HepG2 (cell line): ENCODE measurements at regions not wholly inside any gene's neighbourhood (a gene's known extent, or its start where the extent isn't known, plus 50 kb on each side); places are given as distances from the start of the nearest gene placed in this dataset.

Experiments used
- GLMP ChIP-seq: sonication (generic); formaldehyde crosslinking; IDR thresholded peaks from 2 replicates; pipeline ENCODE4 v1.9.0; 2021; ENCODE audit warnings: missing genetic modification reagents, mild to moderate bottlenecking, borderline replicate concordance
- HINFP ChIP-seq: sonication (generic); formaldehyde crosslinking; IDR thresholded peaks from 2 replicates; pipeline ENCODE4 v1.4.0; 2020; ENCODE audit warnings: low read depth, mild to moderate bottlenecking, missing genetic modification reagents
- KAT2B ChIP-seq: fragments of 150-350 bp; IDR thresholded peaks from 2 replicates; pipeline ENCODE4 v1.6.1; 2014; ENCODE audit warnings: low read depth, low read length, borderline replicate concordance
- KLF11 ChIP-seq: IDR thresholded peaks from 2 replicates; pipeline ENCODE4 v1.6.1; 2016; ENCODE audit warnings: missing compliant biosample characterization
- MTF1 ChIP-seq: sonication (generic); formaldehyde crosslinking; IDR thresholded peaks from 2 replicates; pipeline ENCODE4 v1.5.0; 2020; ENCODE audit warnings: missing genetic modification reagents
- MYNN ChIP-seq: sonication (generic); formaldehyde crosslinking; IDR thresholded peaks from 2 replicates; pipeline ENCODE4 v1.4.0; 2020; ENCODE audit warnings: mild to moderate bottlenecking, low read depth, missing genetic modification reagents
- RERE ChIP-seq: IDR thresholded peaks from 2 replicates; pipeline ENCODE4 v1.6.1; 2016; ENCODE audit warnings: low read depth, missing genetic modification reagents, missing compliant biosample characterization
- RFX5 ChIP-seq: IDR thresholded peaks from 2 replicates; pipeline ENCODE4 v1.6.1; 2011; ENCODE audit warnings: low read depth, low read length, improper control_type of control experiment
- YY1 ChIP-seq: IDR thresholded peaks from 2 replicates; pipeline ENCODE4 v1.6.1; 2011; ENCODE audit warnings: low read length, low read depth, moderate library complexity, mild to moderate bottlenecking; ENCODE audit not compliant: insufficient read depth, insufficient replicate concordance
- ZFYVE20 ChIP-seq: sonication (generic); formaldehyde crosslinking; IDR thresholded peaks from 2 replicates; pipeline ENCODE4 v1.8.0; 2023; ENCODE audit warnings: low read depth, mild to moderate bottlenecking, moderate library complexity, missing genetic modification reagents, borderline replicate concordance
- ZNF121 ChIP-seq: sonication (generic); formaldehyde crosslinking; IDR thresholded peaks from 2 replicates; pipeline ENCODE4 v1.5.0; 2020; ENCODE audit warnings: mild to moderate bottlenecking, missing genetic modification reagents
- ZNF253 ChIP-seq: sonication (generic); formaldehyde crosslinking; IDR thresholded peaks from 2 replicates; pipeline ENCODE4 v1.8.0; 2022; ENCODE audit warnings: mild to moderate bottlenecking, missing genetic modification reagents, borderline replicate concordance
- ZNF33B ChIP-seq: sonication (generic); formaldehyde crosslinking; IDR thresholded peaks from 2 replicates; pipeline ENCODE4 v1.5.1; 2020; ENCODE audit warnings: mild to moderate bottlenecking, missing genetic modification reagents
- ZNF484 ChIP-seq: sonication (generic); formaldehyde crosslinking; IDR thresholded peaks from 2 replicates; pipeline ENCODE4 v1.5.1; 2020; ENCODE audit warnings: mild to moderate bottlenecking, low read depth, missing genetic modification reagents, borderline replicate concordance
- ZNF7 ChIP-seq: IDR thresholded peaks from 2 replicates; pipeline ENCODE4 v1.6.1; 2016; ENCODE audit warnings: missing biosample characterization, missing genetic modification reagents
- ZNF770 ChIP-seq: sonication (generic); formaldehyde crosslinking; IDR thresholded peaks from 2 replicates; pipeline ENCODE4 v1.5.0; 2020; ENCODE audit warnings: mild to moderate bottlenecking, missing genetic modification reagents
- ZZZ3 ChIP-seq: sonication (generic); formaldehyde crosslinking; IDR thresholded peaks from 2 replicates; pipeline ENCODE4 v1.4.0; 2020; ENCODE audit warnings: missing genetic modification reagents, mild to moderate bottlenecking, borderline replicate concordance
- TF ChIP-seq, protein P1 (sequence below): sonication (generic); formaldehyde crosslinking; IDR thresholded peaks from 2 replicates; pipeline ENCODE4 v1.8.0; 2022; ENCODE audit warnings: mild to moderate bottlenecking, missing genetic modification reagents

- TF ChIP-seq ZNF770 (CRISPR knock-in tag) (peak; percentile 76), ZNF7 (CRISPR knock-in tag) (no peak), GLMP (CRISPR knock-in tag) (no peak), YY1 (peak; percentile 16), HINFP (CRISPR knock-in tag) (peak; percentile 29; the same call in 1 of the 2 replicates), KAT2B (no peak), MTF1 (CRISPR knock-in tag) (no peak), ZNF253 (CRISPR knock-in tag) (no peak), ZFYVE20 (CRISPR knock-in tag) (no peak), ZNF121 (CRISPR knock-in tag) (no peak), MYNN (CRISPR knock-in tag) (no peak; the same call in 1 of the 2 replicates), RERE (no peak), ZZZ3 (CRISPR knock-in tag) (0 out of 2 replicates have a peak, but pooled peaks have one; percentile 14), RFX5 (no peak), ZNF484 (no peak), KLF11 (CRISPR knock-in tag) (no peak), ZNF33B (CRISPR knock-in tag) (no peak)
- TF ChIP-seq, protein P1, sequence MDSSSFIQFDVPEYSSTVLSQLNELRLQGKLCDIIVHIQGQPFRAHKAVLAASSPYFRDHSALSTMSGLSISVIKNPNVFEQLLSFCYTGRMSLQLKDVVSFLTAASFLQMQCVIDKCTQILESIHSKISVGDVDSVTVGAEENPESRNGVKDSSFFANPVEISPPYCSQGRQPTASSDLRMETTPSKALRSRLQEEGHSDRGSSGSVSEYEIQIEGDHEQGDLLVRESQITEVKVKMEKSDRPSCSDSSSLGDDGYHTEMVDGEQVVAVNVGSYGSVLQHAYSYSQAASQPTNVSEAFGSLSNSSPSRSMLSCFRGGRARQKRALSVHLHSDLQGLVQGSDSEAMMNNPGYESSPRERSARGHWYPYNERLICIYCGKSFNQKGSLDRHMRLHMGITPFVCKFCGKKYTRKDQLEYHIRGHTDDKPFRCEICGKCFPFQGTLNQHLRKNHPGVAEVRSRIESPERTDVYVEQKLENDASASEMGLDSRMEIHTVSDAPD (CRISPR knock-in tag) = no peak
Observed at GRCh38 chr1:121519042-121519755, 334.4 kb downstream of the SRGAP2C start (continued).
